HUES64 (cell line): ENCODE measurements at regions not wholly inside any gene's neighbourhood (a gene's known extent, or its start where the extent isn't known, plus 50 kb on each side); places are given as distances from the start of the nearest gene placed in this dataset.
"Not testable (repeated sequence)": the region's sequence is repeated elsewhere in the genome, so short reads cannot be mapped to it uniquely, and the experiment has no call there.

Experiments used
- H3K27ac ChIP-seq: 2 replicates; pipeline ENCODE4 v1.7.0; 2013; ENCODE audit warnings: low read depth, low read length, inconsistent platforms
- H3K27me3 ChIP-seq: 2 replicates; pipeline ENCODE4 v1.6.1; 2013; ENCODE audit warnings: mild to moderate bottlenecking, low read length; ENCODE audit not compliant: insufficient read depth
- H3K36me3 ChIP-seq: 2 replicates; pipeline ENCODE4 v1.6.1; 2013; ENCODE audit warnings: mild to moderate bottlenecking, low read length; ENCODE audit not compliant: insufficient read depth
- H3K4me1 ChIP-seq: 2 replicates; pipeline ENCODE4 v1.6.1; 2013; ENCODE audit warnings: mild to moderate bottlenecking, low read length, moderate library complexity; ENCODE audit not compliant: insufficient read depth
- H3K4me3 ChIP-seq: 2 replicates; pipeline ENCODE4 v1.5.1; 2013; ENCODE audit warnings: mild to moderate bottlenecking, low read length, moderate library complexity
- H3K9ac ChIP-seq: 2 replicates; pipeline ENCODE4 v1.6.1; 2013; ENCODE audit warnings: mild to moderate bottlenecking, low read depth, low read length
- H3K9me3 ChIP-seq: 2 replicates; pipeline ENCODE4 v1.6.1; 2013; ENCODE audit warnings: low read depth, low read length; ENCODE audit not compliant: insufficient read depth
- WGBS: fragments of 150-250, 120-280 bp; methylation state at CpG from one replicate; pipeline ENCODE4 v1.1.7; 2013; ENCODE audit warnings: missing lambda C conversion rate; 5-methylcytosine and 5-hydroxymethylcytosine counted together

- H3K27me3 ChIP-seq, result no peaks in the 10 kb centered on the region
- H3K4me1 ChIP-seq, result peaks cover 5% of the 10 kb centered on the region; the same call in 1 of the 2 replicates
- 88% methylated on average over 2 of the region's 2 CpGs for WGBS
- H3K9me3 ChIP-seq, result no peaks in the 10 kb centered on the region
- no peak overlapping the region for H3K27ac ChIP-seq
- no peaks in the 10 kb centered on the region for H3K36me3 ChIP-seq
- no peak overlapping the region for H3K9ac ChIP-seq
- H3K4me3 ChIP-seq, result no peak overlapping the region
Measured at GRCh38 chr10:90028312-90028711, 326.9 kb downstream of the KIF20B start.

DNA sequence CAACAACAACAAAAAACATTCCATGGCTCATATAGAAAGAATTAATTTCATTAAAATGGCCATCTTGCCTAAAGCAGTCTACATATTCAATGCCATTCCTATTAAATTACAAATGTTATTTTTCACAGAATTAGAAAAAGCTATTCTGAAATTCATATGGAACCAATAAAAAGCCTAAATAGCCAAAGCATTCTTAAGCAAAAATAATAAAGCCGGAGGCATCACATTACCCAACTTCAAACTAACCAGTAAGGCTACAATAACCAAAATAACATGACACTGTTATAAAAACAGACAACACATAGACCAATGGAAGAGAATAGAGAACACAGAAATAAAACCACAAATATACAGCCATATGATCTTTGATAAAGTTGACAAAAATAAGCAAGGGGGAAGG is 330.4 kb downstream of the KIF20B start:
- WGBS, result 97% methylated on average over 1 of the region's 1 CpG

GRCh38 chr10:90032519-90032918 is 331.1 kb downstream of the KIF20B start:
- Histone ChIP-seq H3K27ac (no peak overlapping the region), H3K36me3 (no peaks in the 10 kb centered on the region), H3K9ac (no peak overlapping the region), H3K27me3 (no peaks in the 10 kb centered on the region), H3K4me3 (no peak overlapping the region), H3K9me3 (no peaks in the 10 kb centered on the region), H3K4me1 (no peaks in the 10 kb centered on the region)

More for the DNA sequence above, 330.4 kb downstream of the KIF20B start:
- Histone ChIP-seq H3K4me3 (no peak overlapping the region), H3K9ac (no peak overlapping the region), H3K27ac (no peak overlapping the region), H3K27me3 (no peaks in the 10 kb centered on the region), H3K9me3 (no peaks in the 10 kb centered on the region), H3K36me3 (no peaks in the 10 kb centered on the region), H3K4me1 (no peaks in the 10 kb centered on the region)

DNA sequence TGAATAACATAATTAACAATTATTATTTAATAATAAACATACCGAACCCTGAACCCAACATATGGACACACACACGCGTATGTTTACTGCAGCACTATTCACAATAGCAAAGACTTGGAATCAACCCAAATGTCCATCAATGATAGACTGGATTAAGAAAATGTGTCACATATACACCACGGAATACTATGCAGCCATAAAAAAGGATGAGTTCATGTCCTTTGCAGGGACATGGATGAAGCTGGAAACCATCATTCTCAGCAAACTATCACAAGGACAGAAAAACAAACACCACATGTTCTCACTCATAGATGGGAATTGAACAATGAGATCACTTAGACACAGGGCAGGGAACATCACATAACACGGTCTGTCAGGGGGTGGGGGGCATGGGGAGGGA is 333.5 kb downstream of the KIF20B start:
- not testable (repeated sequence) for H3K4me1 ChIP-seq

DNA sequence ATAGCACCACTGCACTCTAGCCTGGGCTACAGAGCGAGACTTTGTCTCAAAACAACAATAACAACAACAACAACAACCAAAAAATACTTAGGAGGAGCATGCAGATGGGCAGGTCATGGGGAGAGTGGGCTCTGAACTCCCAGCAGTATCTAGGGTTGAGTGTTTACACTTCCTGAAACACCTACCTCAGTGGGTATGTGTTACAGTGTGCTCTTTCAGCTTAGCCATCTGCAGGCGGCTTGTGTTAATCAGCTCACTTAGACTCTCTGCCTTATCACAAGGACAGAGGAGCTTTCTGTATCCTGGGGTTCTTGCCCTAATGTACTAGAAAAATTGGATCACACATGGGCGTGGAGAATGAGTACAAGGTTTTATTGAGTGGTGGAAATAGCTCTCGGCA is 340.2 kb downstream of the KIF20B start:
- no peak overlapping the region for H3K9ac ChIP-seq

More for the DNA sequence above, 333.5 kb downstream of the KIF20B start:
- not testable (repeated sequence) for H3K4me3 ChIP-seq, H3K36me3 ChIP-seq, H3K27ac ChIP-seq, H3K27me3 ChIP-seq, H3K9ac ChIP-seq, H3K9me3 ChIP-seq
- whole genome bisulfite sequencing, result 98% methylated on average over 4 of the region's 5 CpGs

GRCh38 chr10:90042075-90042474 is 340.7 kb downstream of the KIF20B start:
- 94% methylated on average over 6 of the region's 7 CpGs for WGBS
- Histone ChIP-seq H3K9me3 (no peaks in the 10 kb centered on the region), H3K4me1 (no peaks in the 10 kb centered on the region), H3K27me3 (no peaks in the 10 kb centered on the region), H3K36me3 (no peaks in the 10 kb centered on the region), H3K4me3 (no peak overlapping the region), H3K9ac (no peak overlapping the region), H3K27ac (no peak overlapping the region)

More for the DNA sequence above, 340.2 kb downstream of the KIF20B start:
- WGBS, result 92% methylated on average over 4 of the region's 4 CpGs
- no peaks in the 10 kb centered on the region for H3K36me3 ChIP-seq
- H3K4me1 ChIP-seq, result no peaks in the 10 kb centered on the region
- no peak overlapping the region for H3K4me3 ChIP-seq
- H3K9me3 ChIP-seq, result no peaks in the 10 kb centered on the region
- H3K27ac ChIP-seq, result no peak overlapping the region
- no peaks in the 10 kb centered on the region for H3K27me3 ChIP-seq

DNA sequence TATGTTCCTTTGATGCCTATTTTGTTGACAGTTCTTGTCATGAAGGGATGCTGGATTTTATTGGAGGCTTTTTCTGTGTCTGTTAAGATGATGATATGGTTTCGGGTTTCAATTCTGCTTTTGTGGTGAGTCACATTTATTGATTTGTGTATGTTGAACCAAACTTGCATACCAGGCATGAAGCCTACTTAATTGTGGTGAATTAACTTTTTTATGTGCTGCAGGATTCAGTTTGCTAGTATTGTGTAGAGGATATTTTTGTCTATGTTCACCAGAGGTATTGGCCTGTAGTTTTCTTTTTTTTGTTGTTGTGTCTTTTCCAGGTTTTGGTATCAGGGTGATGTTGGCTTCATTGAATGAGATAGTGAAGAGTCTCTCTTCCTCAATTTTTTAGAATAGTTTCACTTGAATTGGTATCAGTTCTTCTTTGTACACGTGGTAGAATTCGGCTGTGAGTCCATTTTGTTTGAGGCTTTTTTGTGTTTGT is 345.9 kb downstream of the KIF20B start:
- Histone ChIP-seq H3K27me3 (no peaks in the 10 kb centered on the region), H3K27ac (no peak overlapping the region), H3K9ac (no peak overlapping the region), H3K4me3 (no peak overlapping the region), H3K36me3 (no peaks in the 10 kb centered on the region), H3K9me3 (no peaks in the 10 kb centered on the region), H3K4me1 (no peaks in the 10 kb centered on the region)
- 96% methylated on average over 3 of the region's 3 CpGs for WGBS

GRCh38 chr10:90051053-90051452 is 349.7 kb downstream of the KIF20B start:
- Histone ChIP-seq H3K27ac (no peak overlapping the region), H3K27me3 (no peaks in the 10 kb centered on the region), H3K9me3 (no peaks in the 10 kb centered on the region), H3K4me3 (no peak overlapping the region), H3K9ac (no peak overlapping the region), H3K4me1 (no peaks in the 10 kb centered on the region), H3K36me3 (no peaks in the 10 kb centered on the region)

DNA sequence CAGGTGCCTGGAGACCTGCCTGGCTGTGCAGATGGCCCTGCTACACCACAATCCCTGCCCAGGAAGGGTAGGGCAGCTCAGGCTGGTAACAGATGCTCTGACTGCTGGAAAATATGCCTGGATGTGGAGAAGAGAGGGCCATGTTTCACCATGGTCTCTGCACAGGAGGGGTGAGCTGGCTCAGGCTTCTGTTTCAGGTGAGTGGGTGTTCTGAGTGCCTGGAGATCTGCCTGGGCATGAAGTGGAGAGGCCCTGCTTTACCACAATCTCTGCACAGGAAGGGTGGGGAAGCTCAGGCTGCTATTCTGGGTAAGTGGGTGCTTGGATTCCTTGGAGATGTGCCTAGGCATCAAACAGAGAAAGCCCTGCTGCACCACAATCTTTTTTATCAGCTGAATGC is 350.1 kb downstream of the KIF20B start:
- no peaks in the 10 kb centered on the region for H3K9me3 ChIP-seq
- no peak overlapping the region for H3K4me3 ChIP-seq
- no peaks in the 10 kb centered on the region for H3K36me3 ChIP-seq
- H3K27ac ChIP-seq, result no peak overlapping the region
- no peaks in the 10 kb centered on the region for H3K27me3 ChIP-seq
- H3K9ac ChIP-seq, result no peak overlapping the region
- no peaks in the 10 kb centered on the region for H3K4me1 ChIP-seq

DNA sequence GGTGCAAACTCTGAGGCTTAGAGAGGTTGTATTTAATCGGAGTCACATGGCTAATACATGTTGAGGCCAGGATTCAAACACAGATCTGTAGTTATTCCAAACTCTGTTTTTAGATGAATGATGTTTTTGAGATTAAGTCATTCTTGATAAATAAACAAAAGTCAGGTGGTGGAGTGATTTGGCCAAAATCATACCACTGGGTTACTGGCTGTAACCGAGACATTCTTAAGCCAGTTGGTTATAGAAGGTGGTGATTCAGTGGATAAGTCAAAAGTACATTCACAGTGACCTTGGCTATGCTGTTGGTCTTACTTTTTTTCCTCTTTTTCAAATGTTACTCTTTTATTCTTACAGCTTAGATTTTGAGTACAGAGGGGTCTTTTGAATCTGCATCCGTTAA is 361.4 kb downstream of the KIF20B start:
- Histone ChIP-seq H3K4me3 (no peak overlapping the region), H3K27me3 (no peaks in the 10 kb centered on the region), H3K4me1 (no peaks in the 10 kb centered on the region), H3K9me3 (no peaks in the 10 kb centered on the region), H3K9ac (no peak overlapping the region), H3K27ac (no peak overlapping the region), H3K36me3 (no peaks in the 10 kb centered on the region)
- 93% methylated on average over 2 of the region's 3 CpGs for WGBS

DNA sequence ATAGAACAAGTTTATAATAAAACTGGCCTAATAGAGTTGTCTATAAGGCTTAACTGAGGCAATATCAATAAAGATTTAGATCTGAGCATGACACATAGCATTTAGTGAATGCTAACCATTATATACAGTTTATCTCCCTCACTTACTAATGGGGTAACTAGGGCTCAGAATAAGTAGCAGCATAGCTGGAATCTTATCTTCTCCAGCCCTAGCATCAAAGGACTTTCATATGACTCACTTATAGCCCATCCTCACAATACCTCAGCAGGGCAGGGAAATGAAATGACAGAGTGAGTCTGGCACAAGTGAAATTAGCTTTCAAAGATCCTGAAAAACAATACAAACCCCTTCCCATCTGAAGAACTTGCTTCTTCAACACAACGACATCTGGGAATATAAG is 362.9 kb downstream of the KIF20B start:
- Histone ChIP-seq H3K4me1 (no peaks in the 10 kb centered on the region), H3K27ac (no peak overlapping the region), H3K36me3 (no peaks in the 10 kb centered on the region), H3K4me3 (no peak overlapping the region), H3K9ac (no peak overlapping the region), H3K27me3 (no peaks in the 10 kb centered on the region), H3K9me3 (peaks cover 5% of the 10 kb centered on the region)
- WGBS, result 97% methylated on average over 1 of the region's 1 CpG

- 85% methylated on average over 1 of the region's 2 CpGs for WGBS
Measured at GRCh38 chr10:90066435-90066834, 365.0 kb downstream of the KIF20B start.

More at GRCh38 chr10:90066435-90066834, 365.0 kb downstream of the KIF20B start:
- Histone ChIP-seq H3K4me1 (no peaks in the 10 kb centered on the region), H3K9me3 (peaks cover 20% of the 10 kb centered on the region), H3K27ac (no peak overlapping the region), H3K4me3 (no peak overlapping the region), H3K36me3 (no peaks in the 10 kb centered on the region), H3K9ac (no peak overlapping the region), H3K27me3 (no peaks in the 10 kb centered on the region)
